Stomach smooth muscle (tissue), 2 donors: ENCODE measurements at regions not wholly inside any gene's neighbourhood (a gene's known extent, or its start where the extent isn't known, plus 50 kb on each side); places are given as distances from the start of the nearest gene placed in this dataset.

Experiments used
- H3K27ac ChIP-seq: one replicate; pipeline ENCODE4 v1.7.0; 2013; ENCODE audit warnings: mild to moderate bottlenecking, low read length, inconsistent platforms
- H3K27me3 ChIP-seq, 2 donors: one replicate each; pipeline ENCODE4 v1.7.0; 2013; ENCODE audit warnings: low read length in 2 of 2; ENCODE audit not compliant: insufficient read depth in 2 of 2, control insufficient read depth in 1 of 2
- H3K36me3 ChIP-seq, 2 donors: one replicate each; pipeline ENCODE4 v1.7.0; 2013; ENCODE audit warnings: low read length in 2 of 2; ENCODE audit not compliant: control insufficient read depth in 2 of 2, insufficient read depth in 2 of 2
- H3K4me1 ChIP-seq: one replicate; pipeline ENCODE4 v1.7.0; 2013; ENCODE audit warnings: low read length; ENCODE audit not compliant: control insufficient read depth, insufficient read depth
- H3K4me3 ChIP-seq, 2 donors: one replicate each; pipeline ENCODE4 v1.7.0; 2013; ENCODE audit warnings: low read length in 2 of 2
- H3K9ac ChIP-seq, 2 donors: one replicate each; pipeline ENCODE4 v1.7.0; 2013; ENCODE audit warnings: low read length in 2 of 2, mild to moderate bottlenecking in 1 of 2
- H3K9me3 ChIP-seq, 2 donors: one replicate each; pipeline ENCODE4 v1.7.0; 2013; ENCODE audit warnings: low read length in 2 of 2; ENCODE audit not compliant: control insufficient read depth in 2 of 2
- donor health status: healthy.
- donor health status: Pancreatic carcinoma.

GRCh38 chr18:7415081-7415894 lies 151.8 kb upstream of the PTPRM start:
- H3K27ac ChIP-seq, result no peak overlapping the region
- H3K4me1 ChIP-seq, result peaks cover 6% of the 10 kb centered on the region
- no peaks in the 10 kb centered on the region for H3K36me3 ChIP-seq
- H3K27me3 ChIP-seq, result no peaks in the 10 kb centered on the region
- no peaks in the 10 kb centered on the region for H3K9me3 ChIP-seq
- H3K9ac ChIP-seq, result no peak overlapping the region
- no peak overlapping the region for H3K4me3 ChIP-seq

- H3K4me3 ChIP-seq, result no peak overlapping the region
- H3K36me3 ChIP-seq, result no peaks in the 10 kb centered on the region
- H3K9ac ChIP-seq, result no peak overlapping the region
- H3K27ac ChIP-seq, result no peak overlapping the region
- no peaks in the 10 kb centered on the region for H3K9me3 ChIP-seq
- H3K4me1 ChIP-seq, result peaks cover 6% of the 10 kb centered on the region
- no peaks in the 10 kb centered on the region for H3K27me3 ChIP-seq
Measured at GRCh38 chr18:7417727-7418126, 149.4 kb upstream of the PTPRM start.

GRCh38 chr18:7429831-7430230 lies 137.3 kb upstream of the PTPRM start:
- Histone ChIP-seq H3K9me3 (no peaks in the 10 kb centered on the region), H3K4me1 (no peaks in the 10 kb centered on the region), H3K36me3 (no peaks in the 10 kb centered on the region), H3K27me3 (no peaks in the 10 kb centered on the region), H3K9ac (no peak overlapping the region), H3K27ac (no peak overlapping the region), H3K4me3 (no peak overlapping the region)

GRCh38 chr18:7436166-7436565 lies 130.9 kb upstream of the PTPRM start:
- H3K36me3 ChIP-seq, result no peaks in the 10 kb centered on the region
- no peaks in the 10 kb centered on the region for H3K27me3 ChIP-seq
- H3K9me3 ChIP-seq, result no peaks in the 10 kb centered on the region
- no peak overlapping the region for H3K9ac ChIP-seq
- no peaks in the 10 kb centered on the region for H3K4me1 ChIP-seq
- no peak overlapping the region for H3K4me3 ChIP-seq
- no peak overlapping the region for H3K27ac ChIP-seq

GRCh38 chr18:7437870-7438269 lies 129.2 kb upstream of the PTPRM start:
- H3K9me3 ChIP-seq, result no peaks in the 10 kb centered on the region
- no peaks in the 10 kb centered on the region for H3K36me3 ChIP-seq
- H3K27ac ChIP-seq, result no peak overlapping the region

GRCh38 chr18:7438646-7439045 lies 128.5 kb upstream of the PTPRM start:
- Histone ChIP-seq H3K9me3 (no peaks in the 10 kb centered on the region), H3K36me3 (no peaks in the 10 kb centered on the region), H3K9ac (no peak overlapping the region), H3K4me1 (no peaks in the 10 kb centered on the region), H3K27ac (no peak overlapping the region), H3K27me3 (no peaks in the 10 kb centered on the region), H3K4me3 (no peak overlapping the region)

More at GRCh38 chr18:7437870-7438269, 129.2 kb upstream of the PTPRM start:
- H3K9ac ChIP-seq, result no peak overlapping the region
- no peak overlapping the region for H3K4me3 ChIP-seq
- no peaks in the 10 kb centered on the region for H3K27me3 ChIP-seq
- H3K4me1 ChIP-seq, result no peaks in the 10 kb centered on the region

- H3K27ac ChIP-seq, result no peak overlapping the region
- no peaks in the 10 kb centered on the region for H3K9me3 ChIP-seq
- H3K4me1 ChIP-seq, result no peaks in the 10 kb centered on the region
- H3K9ac ChIP-seq, result no peak overlapping the region
- H3K4me3 ChIP-seq, result no peak overlapping the region
- no peaks in the 10 kb centered on the region for H3K36me3 ChIP-seq
- no peaks in the 10 kb centered on the region for H3K27me3 ChIP-seq
Measured at GRCh38 chr18:7447318-7448028, 119.6 kb upstream of the PTPRM start.

- Histone ChIP-seq H3K36me3 (no peaks in the 10 kb centered on the region), H3K4me3 (no peak overlapping the region), H3K27me3 (no peaks in the 10 kb centered on the region), H3K9me3 (no peaks in the 10 kb centered on the region), H3K9ac (no peak overlapping the region), H3K27ac (no peak overlapping the region), H3K4me1 (peaks cover 6% of the 10 kb centered on the region)
Measured at GRCh38 chr18:7452331-7452730, 114.8 kb upstream of the PTPRM start.

GRCh38 chr18:7454429-7454828 lies 112.7 kb upstream of the PTPRM start:
- H3K4me3 ChIP-seq, result no peak overlapping the region

GRCh38 chr18:7456376-7456775 lies 110.7 kb upstream of the PTPRM start:
- Histone ChIP-seq H3K27ac (no peak overlapping the region), H3K4me1 (peaks cover 28% of the 10 kb centered on the region), H3K9me3 (peaks cover 0 to 2% of the 10 kb centered on the region in 2 donors), H3K4me3 (no peak overlapping the region), H3K9ac (no peak overlapping the region), H3K27me3 (no peaks in the 10 kb centered on the region), H3K36me3 (no peaks in the 10 kb centered on the region)

More at GRCh38 chr18:7454429-7454828, 112.7 kb upstream of the PTPRM start:
- no peaks in the 10 kb centered on the region for H3K27me3 ChIP-seq
- no peak overlapping the region for H3K9ac ChIP-seq
- H3K36me3 ChIP-seq, result no peaks in the 10 kb centered on the region
- H3K9me3 ChIP-seq, result no peaks in the 10 kb centered on the region
- peaks cover 12% of the 10 kb centered on the region for H3K4me1 ChIP-seq
- no peak overlapping the region for H3K27ac ChIP-seq

- no peaks in the 10 kb centered on the region for H3K36me3 ChIP-seq
Measured at GRCh38 chr18:7457262-7457661, 109.9 kb upstream of the PTPRM start.

More at GRCh38 chr18:7457262-7457661, 109.9 kb upstream of the PTPRM start:
- H3K9me3 ChIP-seq, result peaks cover 0 to 2% of the 10 kb centered on the region in 2 donors
- H3K9ac ChIP-seq, result no peak overlapping the region
- peaks cover 30% of the 10 kb centered on the region for H3K4me1 ChIP-seq
- H3K4me3 ChIP-seq, result no peak overlapping the region
- H3K27ac ChIP-seq, result no peak overlapping the region
- no peaks in the 10 kb centered on the region for H3K27me3 ChIP-seq
